Brain microvascular endothelial cell (primary cell): ENCODE measurements at regions not wholly inside any gene's neighbourhood (a gene's known extent, or its start where the extent isn't known, plus 50 kb on each side); places are given as distances from the start of the nearest gene placed in this dataset.

Source experiments
- DNase-seq: peaks from one replicate; pipeline ENCODE4 v3.0.0-alpha.2; 2020
- H3K27ac ChIP-seq: fragments of 250-450 bp; sonication (Bioruptor Pico); 2 replicates; pipeline ENCODE4 v1.5.1; 2020; ENCODE audit warnings: mild to moderate bottlenecking, moderate library complexity
- H3K27me3 ChIP-seq: fragments of 250-450 bp; sonication (Bioruptor Pico); replicated peaks from 2 replicates; pipeline ENCODE4 v1.5.1; 2020; ENCODE audit warnings: mild to moderate bottlenecking
- H3K36me3 ChIP-seq: fragments of 250-450 bp; sonication (Bioruptor Pico); replicated peaks from 2 replicates; pipeline ENCODE4 v1.5.1; 2020; ENCODE audit warnings: mild to moderate bottlenecking
- H3K4me3 ChIP-seq: 2 replicates; pipeline ENCODE4 v1.5.1; 2011; ENCODE audit warnings: low read depth, mild to moderate bottlenecking, control low read depth, low read length, moderate library complexity
- CTCF ChIP-seq: IDR thresholded peaks from 2 replicates; pipeline ENCODE4 v1.5.1; 2011; ENCODE audit warnings: low read depth, mild to moderate bottlenecking, moderate library complexity, low read length, control low read depth, inconsistent platforms; ENCODE audit errors: missing control alignments
- in situ Hi-C: cut with HindIII; loops from 2 replicates; pipeline ENCODE4 v1.10.0; 2017; ENCODE audit warnings: low sequenced_read_pairs, low pct_ligation_motif_present

DNA sequence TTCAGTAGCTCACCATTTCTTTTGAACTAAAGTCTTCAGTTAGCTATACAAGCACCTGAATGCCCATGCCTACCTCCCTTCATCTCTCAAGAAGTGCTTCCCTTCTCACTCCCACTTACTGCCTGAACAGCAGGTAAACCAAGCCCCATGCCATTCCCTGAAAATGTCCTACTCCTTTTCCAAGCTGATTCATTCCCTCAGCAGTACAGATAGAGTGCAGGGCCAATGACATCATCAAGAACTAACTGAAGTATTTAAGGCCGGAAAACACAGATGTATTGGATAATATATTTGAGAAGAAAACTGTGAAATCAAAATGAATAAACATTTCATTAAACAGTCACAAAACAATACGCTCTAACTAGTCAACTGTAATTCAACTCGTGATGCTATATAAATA is 478.8 kb upstream of the CDH11 start:
- in situ Hi-C loops = no loop called here
- Histone ChIP-seq H3K27me3 (no peaks in the 10 kb centered on the region), H3K27ac (no peak overlapping the region), H3K4me3 (no peak overlapping the region), H3K36me3 (no peaks in the 10 kb centered on the region)
- TF ChIP-seq CTCF = no peak
- DNase-seq = no peak

- TF ChIP-seq CTCF = no peak
- H3K36me3 ChIP-seq = no peaks in the 10 kb centered on the region
- no peak overlapping the region for H3K4me3 ChIP-seq
- DNase-seq = no peak
- in situ Hi-C loops = no loop called here
- H3K27ac ChIP-seq = no peak overlapping the region
- H3K27me3 ChIP-seq = no peaks in the 10 kb centered on the region
These were observed 478.2 kb upstream of the CDH11 start for GRCh38 chr16:65600046-65600445.

DNA sequence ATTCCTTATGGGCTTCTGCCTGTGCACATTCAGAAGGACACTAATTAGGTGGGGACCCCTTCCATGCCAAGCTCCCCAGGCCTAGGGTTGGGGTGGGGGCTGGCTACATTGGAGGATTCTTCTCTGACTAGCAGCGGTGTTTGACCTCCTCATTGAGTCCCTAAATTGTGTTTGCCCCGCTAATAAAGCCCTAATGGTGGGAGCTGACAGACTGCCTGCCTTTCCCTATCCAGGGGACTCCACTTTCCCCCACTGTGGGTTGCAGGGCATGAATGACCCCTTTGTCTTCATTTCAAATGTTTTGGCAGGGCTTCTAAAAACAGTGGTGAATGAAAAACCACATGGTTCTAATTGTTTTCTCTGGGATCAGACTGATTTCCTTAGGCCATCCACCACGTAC is 476.8 kb upstream of the CDH11 start:
- no peak for DNase-seq
- TF ChIP-seq CTCF = no peak
- H3K36me3 ChIP-seq = no peaks in the 10 kb centered on the region
- no peaks in the 10 kb centered on the region for H3K27me3 ChIP-seq
- in situ Hi-C loops = no loop called here
- no peak overlapping the region for H3K27ac ChIP-seq
- H3K4me3 ChIP-seq = no peak overlapping the region

- no peak overlapping the region for H3K4me3 ChIP-seq
- in situ Hi-C loops = no loop called here
- no peaks in the 10 kb centered on the region for H3K36me3 ChIP-seq
These were observed 461.6 kb upstream of the CDH11 start for GRCh38 chr16:65583498-65583897.

GRCh38 chr16:65579050-65579449 is 457.2 kb upstream of the CDH11 start:
- TF ChIP-seq CTCF = no peak
- DNase-seq = peak; percentile 7
- no peak overlapping the region for H3K27ac ChIP-seq
- H3K36me3 ChIP-seq = no peaks in the 10 kb centered on the region
- no peak overlapping the region for H3K4me3 ChIP-seq
- in situ Hi-C loops = no loop called here
- no peaks in the 10 kb centered on the region for H3K27me3 ChIP-seq

More at GRCh38 chr16:65583498-65583897, 461.6 kb upstream of the CDH11 start:
- Histone ChIP-seq H3K27me3 (no peaks in the 10 kb centered on the region), H3K27ac (no peak overlapping the region)
- DNase-seq = no peak
- TF ChIP-seq CTCF = no peak

- H3K4me3 ChIP-seq = no peak overlapping the region
- DNase-seq = no peak
- H3K36me3 ChIP-seq = no peaks in the 10 kb centered on the region
- no peaks in the 10 kb centered on the region for H3K27me3 ChIP-seq
- TF ChIP-seq CTCF = no peak
- in situ Hi-C loops = no loop called here
- H3K27ac ChIP-seq = no peak overlapping the region
These were observed 454.8 kb upstream of the CDH11 start for GRCh38 chr16:65576631-65577030.
